ENCODE measurements at regions not wholly inside any gene's neighbourhood (a gene's known extent, or its start where the extent isn't known, plus 50 kb on each side); places are given as distances from the start of the nearest gene placed in this dataset.

DNA sequence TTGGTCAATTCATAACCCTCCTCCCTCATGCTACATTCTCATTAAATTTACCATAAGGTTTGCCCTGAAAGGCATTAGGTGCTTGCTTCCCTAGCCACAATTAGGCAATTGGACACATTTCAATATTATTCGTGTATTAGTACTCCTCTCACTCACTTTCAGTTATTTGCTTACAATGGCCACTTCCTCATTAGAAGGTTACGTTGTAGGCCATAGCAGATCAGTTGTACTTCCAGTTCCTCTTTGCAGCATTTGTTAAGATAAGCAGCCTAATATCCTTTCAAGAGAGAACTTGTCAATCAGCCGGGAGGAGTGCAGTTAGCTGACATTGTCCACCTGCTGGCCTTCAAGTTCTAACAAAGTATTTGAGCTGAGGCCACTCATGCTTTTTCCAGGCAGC is 1017.2 kb downstream of the PCDH7 start:
- H3K4me3 ChIP-seq (replicated peaks in 1 of 2; ENCODE audit: low read depth in 1 of 2, low read length in 2 of 2) = no peak overlapping the region
- H3K27ac ChIP-seq (ENCODE audit: low read depth, low read length) = no peak overlapping the region
- no peaks in the 10 kb centered on the region for H3K79me2 ChIP-seq (ENCODE audit: insufficient read depth, low read length)
- BruUV-seq (replicated peaks) = no TSS peak
- H3K9me3 ChIP-seq (ENCODE audit: control insufficient read depth in 1 of 2, insufficient read depth in 1 of 2, low read depth in 1 of 2, low read length in 2 of 2) = no peaks in the 10 kb centered on the region
- no peak overlapping the region for H3K4me2 ChIP-seq (ENCODE audit: low read length)
- POLR2A ChIA-PET = no interaction called here
- no peak overlapping the region for H3K9ac ChIP-seq (ENCODE audit: low read length)
- no peaks in the 10 kb centered on the region for H3K9me2 ChIP-seq (ENCODE audit: insufficient read depth)
- CTCF ChIA-PET = no interaction called here
- no peaks in the 10 kb centered on the region for H3K36me3 ChIP-seq (ENCODE audit: control insufficient read depth in 1 of 2, insufficient read depth in 2 of 2, low read length in 2 of 2)
- ATAC-seq (no peak), DNase-seq (ENCODE audit: low read depth, low spot score) (no peak)
- no peak overlapping the region for H2AFZ ChIP-seq (ENCODE audit: low read depth, low read length, poor library complexity, severe bottlenecking)
- intact Hi-C loops (cut with micrococcal nuclease) = no loop called here
- no peak for TF ChIP-seq EGR1 (IDR thresholded peaks at IDR 0.05; ENCODE audit: low read depth)
- no peak for TF ChIP-seq CTCF (IDR thresholded peaks at IDR 0.05 in 2 of 3, conservative IDR thresholded peaks at IDR 0.05 in 1 of 3; ENCODE audit: borderline replicate concordance in 1 of 3, insufficient read depth in 1 of 3, low read depth in 2 of 3, low read length in 2 of 3)
- no peak for TF ChIP-seq CEBPB (IDR thresholded peaks at IDR 0.05; ENCODE audit: low read depth)
- no peak for TF ChIP-seq RAD21 (IDR thresholded peaks at IDR 0.05; ENCODE audit: low read depth)
- no peak for TF ChIP-seq POLR2A (IDR thresholded peaks at IDR 0.05; ENCODE audit: borderline replicate concordance, extremely low read depth, insufficient read depth, insufficient read length)
- TF ChIP-seq, protein P1, sequence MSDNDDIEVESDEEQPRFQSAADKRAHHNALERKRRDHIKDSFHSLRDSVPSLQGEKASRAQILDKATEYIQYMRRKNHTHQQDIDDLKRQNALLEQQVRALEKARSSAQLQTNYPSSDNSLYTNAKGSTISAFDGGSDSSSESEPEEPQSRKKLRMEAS (IDR thresholded peaks at IDR 0.05) = no peak
- TF ChIP-seq, protein P2, sequence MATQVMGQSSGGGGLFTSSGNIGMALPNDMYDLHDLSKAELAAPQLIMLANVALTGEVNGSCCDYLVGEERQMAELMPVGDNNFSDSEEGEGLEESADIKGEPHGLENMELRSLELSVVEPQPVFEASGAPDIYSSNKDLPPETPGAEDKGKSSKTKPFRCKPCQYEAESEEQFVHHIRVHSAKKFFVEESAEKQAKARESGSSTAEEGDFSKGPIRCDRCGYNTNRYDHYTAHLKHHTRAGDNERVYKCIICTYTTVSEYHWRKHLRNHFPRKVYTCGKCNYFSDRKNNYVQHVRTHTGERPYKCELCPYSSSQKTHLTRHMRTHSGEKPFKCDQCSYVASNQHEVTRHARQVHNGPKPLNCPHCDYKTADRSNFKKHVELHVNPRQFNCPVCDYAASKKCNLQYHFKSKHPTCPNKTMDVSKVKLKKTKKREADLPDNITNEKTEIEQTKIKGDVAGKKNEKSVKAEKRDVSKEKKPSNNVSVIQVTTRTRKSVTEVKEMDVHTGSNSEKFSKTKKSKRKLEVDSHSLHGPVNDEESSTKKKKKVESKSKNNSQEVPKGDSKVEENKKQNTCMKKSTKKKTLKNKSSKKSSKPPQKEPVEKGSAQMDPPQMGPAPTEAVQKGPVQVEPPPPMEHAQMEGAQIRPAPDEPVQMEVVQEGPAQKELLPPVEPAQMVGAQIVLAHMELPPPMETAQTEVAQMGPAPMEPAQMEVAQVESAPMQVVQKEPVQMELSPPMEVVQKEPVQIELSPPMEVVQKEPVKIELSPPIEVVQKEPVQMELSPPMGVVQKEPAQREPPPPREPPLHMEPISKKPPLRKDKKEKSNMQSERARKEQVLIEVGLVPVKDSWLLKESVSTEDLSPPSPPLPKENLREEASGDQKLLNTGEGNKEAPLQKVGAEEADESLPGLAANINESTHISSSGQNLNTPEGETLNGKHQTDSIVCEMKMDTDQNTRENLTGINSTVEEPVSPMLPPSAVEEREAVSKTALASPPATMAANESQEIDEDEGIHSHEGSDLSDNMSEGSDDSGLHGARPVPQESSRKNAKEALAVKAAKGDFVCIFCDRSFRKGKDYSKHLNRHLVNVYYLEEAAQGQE (IDR thresholded peaks at IDR 0.05; ENCODE audit: low read depth) = no peak
- no peak for TF ChIP-seq CBX3 (IDR thresholded peaks at IDR 0.05; ENCODE audit: low read depth)
- no peaks in the 10 kb centered on the region for H3K4me1 ChIP-seq (ENCODE audit: control insufficient read depth in 1 of 2, insufficient read depth in 2 of 2, low read length in 2 of 2)
- no peaks in the 10 kb centered on the region for H3K27me3 ChIP-seq (ENCODE audit: insufficient read depth, low read length)
- RAD21 ChIA-PET (ENCODE audit: low non-redundant PET in 1 of 2, low total read pairs in 2 of 2, uncharacterized antibody in 2 of 2, unreplicated experiment in 2 of 2) = no interaction called here
- no peaks in the 10 kb centered on the region for H4K20me1 ChIP-seq (ENCODE audit: insufficient read depth)

Measured in HCT116 (cell line).